Smooth muscle cell (in vitro differentiated cells): ENCODE measurements at regions not wholly inside any gene's neighbourhood (a gene's known extent, or its start where the extent isn't known, plus 50 kb on each side); places are given as distances from the start of the nearest gene placed in this dataset.
"Not testable (repeated sequence)": the region's sequence is repeated elsewhere in the genome, so short reads cannot be mapped to it uniquely, and the experiment has no call there.

Experiments
- DNase-seq: peaks from one replicate; lab custom pipeline; 2025; ENCODE audit not compliant: unreplicated experiment; lab: John Stamatoyannopoulos, UW
- H2AFZ ChIP-seq: fragments of 200-600 bp; sonication (generic); 2 replicates; pipeline ENCODE4 v1.6.0; 2016; ENCODE audit warnings: antibody characterized with exemption, low read depth, mild to moderate bottlenecking
- H3F3A ChIP-seq: fragments of 200-600 bp; sonication (generic); 2 replicates; pipeline ENCODE4 v1.6.0; 2017; ENCODE audit warnings: antibody characterized with exemption, low read depth
- H3K27ac ChIP-seq: fragments of 200-600 bp; sonication (generic); 2 replicates; pipeline ENCODE4 v1.5.1; 2016; ENCODE audit warnings: low read depth, mild to moderate bottlenecking
- H3K27me3 ChIP-seq: fragments of 200-600 bp; sonication (generic); 2 replicates; pipeline ENCODE4 v1.6.1; 2016; ENCODE audit warnings: low read depth, mild to moderate bottlenecking
- H3K36me3 ChIP-seq: fragments of 200-600 bp; sonication (generic); 2 replicates; pipeline ENCODE4 v1.5.1; 2016; ENCODE audit warnings: low read depth
- H3K4me1 ChIP-seq: fragments of 200-600 bp; sonication (generic); 2 replicates; pipeline ENCODE4 v1.5.1; 2016; ENCODE audit warnings: low read depth
- H3K4me2 ChIP-seq: fragments of 200-600 bp; sonication (generic); 2 replicates; pipeline ENCODE4 v1.6.0; 2016; ENCODE audit warnings: mild to moderate bottlenecking
- H3K4me3 ChIP-seq: fragments of 200-600 bp; sonication (generic); 2 replicates; pipeline ENCODE4 v1.5.1; 2016; ENCODE audit warnings: mild to moderate bottlenecking
- H3K79me2 ChIP-seq: fragments of 200-600 bp; sonication (generic); 2 replicates; pipeline ENCODE4 v1.6.0; 2016; ENCODE audit warnings: low read depth, mild to moderate bottlenecking
- H3K9ac ChIP-seq: fragments of 200-600 bp; sonication (generic); 2 replicates; pipeline ENCODE4 v1.6.0; 2016; ENCODE audit warnings: low read depth
- H3K9me3 ChIP-seq: fragments of 200-600 bp; sonication (generic); replicated peaks from 2 replicates; pipeline ENCODE4 v1.5.1; 2016; ENCODE audit warnings: low read depth
- H4K20me1 ChIP-seq: fragments of 200-600 bp; sonication (generic); 2 replicates; pipeline ENCODE4 v1.6.0; 2016; ENCODE audit warnings: low read depth
- WGBS: methylation state at CpG from one replicate; pipeline ENCODE4 v1.1.7; 2016; ENCODE audit warnings: low lambda C conversion rate; 5-methylcytosine and 5-hydroxymethylcytosine counted together
- TF ChIP-seq, protein P1 (sequence below): fragments of 200-600 bp; sonication (generic); IDR thresholded peaks from 2 replicates; pipeline ENCODE4 v1.5.1; 2017; ENCODE audit warnings: borderline replicate concordance, mild to moderate bottlenecking, antibody characterized with exemption; ENCODE audit not compliant: insufficient read depth, poor library complexity, severe bottlenecking

DNA sequence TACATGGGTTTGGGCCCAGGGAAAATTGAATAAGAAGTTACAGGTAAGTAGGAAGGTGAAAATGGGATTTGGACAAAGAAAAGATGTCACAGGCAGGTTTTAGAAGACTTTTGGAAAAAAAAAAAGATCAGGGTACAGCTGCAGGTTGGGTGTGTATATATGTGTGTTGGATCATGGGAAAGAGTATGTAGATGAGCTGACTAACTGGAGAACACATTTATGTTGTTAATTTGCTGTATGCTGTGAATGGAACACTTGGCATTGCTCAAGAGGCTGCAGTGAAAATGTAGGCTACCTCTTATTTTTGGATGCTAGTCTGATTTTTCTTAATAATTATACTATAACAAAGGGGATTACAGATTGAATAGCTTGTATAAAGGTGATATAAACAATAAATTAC, 577.7 kb upstream of the USP24 start:
- H3K79me2 ChIP-seq: no peaks in the 10 kb centered on the region
- H3K9ac ChIP-seq: no peak overlapping the region
- no peak overlapping the region for H3K4me3 ChIP-seq
- no peaks in the 10 kb centered on the region for H3K36me3 ChIP-seq
- no peak overlapping the region for H3K4me2 ChIP-seq
- TF ChIP-seq, protein P1, sequence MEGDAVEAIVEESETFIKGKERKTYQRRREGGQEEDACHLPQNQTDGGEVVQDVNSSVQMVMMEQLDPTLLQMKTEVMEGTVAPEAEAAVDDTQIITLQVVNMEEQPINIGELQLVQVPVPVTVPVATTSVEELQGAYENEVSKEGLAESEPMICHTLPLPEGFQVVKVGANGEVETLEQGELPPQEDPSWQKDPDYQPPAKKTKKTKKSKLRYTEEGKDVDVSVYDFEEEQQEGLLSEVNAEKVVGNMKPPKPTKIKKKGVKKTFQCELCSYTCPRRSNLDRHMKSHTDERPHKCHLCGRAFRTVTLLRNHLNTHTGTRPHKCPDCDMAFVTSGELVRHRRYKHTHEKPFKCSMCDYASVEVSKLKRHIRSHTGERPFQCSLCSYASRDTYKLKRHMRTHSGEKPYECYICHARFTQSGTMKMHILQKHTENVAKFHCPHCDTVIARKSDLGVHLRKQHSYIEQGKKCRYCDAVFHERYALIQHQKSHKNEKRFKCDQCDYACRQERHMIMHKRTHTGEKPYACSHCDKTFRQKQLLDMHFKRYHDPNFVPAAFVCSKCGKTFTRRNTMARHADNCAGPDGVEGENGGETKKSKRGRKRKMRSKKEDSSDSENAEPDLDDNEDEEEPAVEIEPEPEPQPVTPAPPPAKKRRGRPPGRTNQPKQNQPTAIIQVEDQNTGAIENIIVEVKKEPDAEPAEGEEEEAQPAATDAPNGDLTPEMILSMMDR: no peak
- H4K20me1 ChIP-seq: no peaks in the 10 kb centered on the region
- no peaks in the 10 kb centered on the region for H3K9me3 ChIP-seq
- H3K4me1 ChIP-seq: no peaks in the 10 kb centered on the region
- no peak overlapping the region for H3K27ac ChIP-seq
- H3K27me3 ChIP-seq: no peaks in the 10 kb centered on the region
- no peak overlapping the region for H2AFZ ChIP-seq
- H3F3A ChIP-seq: no peaks in the 10 kb centered on the region
- no peak for DNase-seq

DNA sequence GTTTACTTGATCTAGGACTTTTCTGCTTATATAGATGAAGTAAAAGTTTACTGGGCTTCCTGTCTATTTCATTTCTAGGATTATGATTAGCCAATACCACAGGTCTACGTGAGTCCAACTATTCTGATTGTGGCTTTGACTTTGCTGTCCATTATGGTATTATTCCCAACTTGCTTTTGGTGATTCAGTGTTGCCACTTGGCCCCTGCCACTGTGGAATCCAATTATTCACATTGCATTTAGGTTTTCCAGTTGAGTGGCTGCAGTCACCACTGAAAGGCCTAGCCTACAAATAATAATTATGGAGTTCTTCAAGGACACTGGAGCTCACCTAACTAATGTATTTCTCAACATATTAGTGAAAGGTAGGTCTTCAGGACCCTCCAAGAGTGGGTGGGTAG, 574.3 kb upstream of the USP24 start:
- Histone ChIP-seq H3K27ac (no peak overlapping the region), H3K4me2 (no peak overlapping the region), H3F3A (no peaks in the 10 kb centered on the region), H3K4me3 (no peak overlapping the region), H3K9me3 (no peaks in the 10 kb centered on the region), H2AFZ (no peak overlapping the region), H3K4me1 (peaks cover 3% of the 10 kb centered on the region), H3K27me3 (no peaks in the 10 kb centered on the region), H4K20me1 (no peaks in the 10 kb centered on the region), H3K9ac (no peak overlapping the region), H3K79me2 (no peaks in the 10 kb centered on the region), H3K36me3 (no peaks in the 10 kb centered on the region)
- no peak for DNase-seq
- TF ChIP-seq, protein P1: no peak
- 97% methylated on average over 1 of the region's 1 CpG for WGBS

DNA sequence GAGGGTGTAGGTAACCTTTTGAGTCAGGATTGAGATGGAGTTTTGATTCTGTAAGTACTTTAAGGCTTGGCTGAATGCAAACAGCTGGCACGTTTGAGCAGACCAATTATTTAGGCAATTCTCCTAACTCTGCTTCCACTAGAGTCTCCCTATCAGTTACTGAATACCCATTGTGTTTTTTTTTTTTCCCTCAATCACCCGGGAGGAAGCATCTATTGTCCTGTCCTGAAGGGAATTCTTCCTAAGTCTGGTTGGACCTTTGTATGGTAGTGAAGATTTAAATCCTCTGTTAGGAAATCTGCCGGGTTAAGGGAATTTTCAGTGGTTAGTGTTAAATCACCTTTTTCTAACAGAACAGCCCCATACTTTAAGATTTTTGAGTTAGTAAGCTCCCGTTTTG, 571.2 kb upstream of the USP24 start:
- DNase-seq: no peak
- no peaks in the 10 kb centered on the region for H4K20me1 ChIP-seq
- H3K79me2 ChIP-seq: no peaks in the 10 kb centered on the region
- no peaks in the 10 kb centered on the region for H3K27me3 ChIP-seq
- peaks cover 3% of the 10 kb centered on the region for H3K4me1 ChIP-seq
- WGBS: 62% methylated on average over 4 of the region's 4 CpGs
- H3K4me3 ChIP-seq: no peak overlapping the region
- no peaks in the 10 kb centered on the region for H3K36me3 ChIP-seq
- no peaks in the 10 kb centered on the region for H3K9me3 ChIP-seq
- TF ChIP-seq, protein P1: no peak
- H3K9ac ChIP-seq: no peak overlapping the region
- H3F3A ChIP-seq: no peaks in the 10 kb centered on the region
- no peak overlapping the region for H3K27ac ChIP-seq
- no peak overlapping the region for H3K4me2 ChIP-seq
- H2AFZ ChIP-seq: no peak overlapping the region

DNA sequence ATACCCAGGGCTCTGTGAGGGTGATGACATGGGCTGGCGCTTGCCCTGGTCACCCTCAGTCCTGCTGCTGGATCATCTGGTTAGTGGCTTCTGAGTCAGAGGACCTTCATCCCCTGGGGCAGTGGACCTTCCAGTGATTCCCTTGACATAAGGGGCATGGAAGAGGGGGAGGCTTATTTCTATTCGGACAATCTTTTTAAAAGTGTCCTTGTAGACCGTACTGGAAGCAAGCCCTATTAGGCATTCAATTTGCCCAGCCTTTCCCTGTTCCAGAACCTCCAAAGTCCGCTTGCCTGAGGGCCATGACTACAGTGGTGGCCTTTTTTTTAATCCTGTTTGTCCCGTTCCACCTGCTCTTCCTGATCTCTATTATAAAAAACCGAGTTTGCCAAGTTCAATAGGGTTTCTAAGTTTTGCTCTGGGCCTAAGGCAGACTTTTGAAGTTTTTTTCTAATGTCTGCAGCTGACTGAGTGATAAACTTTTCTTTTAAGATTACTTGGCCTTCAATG, 569.8 kb upstream of the USP24 start:
- H3K9me3 ChIP-seq, H3K36me3 ChIP-seq, H3K79me2 ChIP-seq, H2AFZ ChIP-seq, H3K27ac ChIP-seq, H3K4me1 ChIP-seq, H3K4me2 ChIP-seq, H4K20me1 ChIP-seq, H3F3A ChIP-seq, DNase-seq, H3K27me3 ChIP-seq, H3K4me3 ChIP-seq, H3K9ac ChIP-seq: not testable (repeated sequence)
- 74% methylated on average over 6 of the region's 6 CpGs for WGBS
